ENCODE measurements at regions not wholly inside any gene's neighbourhood (a gene's known extent, or its start where the extent isn't known, plus 50 kb on each side); places are given as distances from the start of the nearest gene placed in this dataset.

- DNase-seq = no peak
These were observed 1583.6 kb upstream of the TMEFF2 start for GRCh38 chr2:193778293-193778692.

GRCh38 chr2:193776988-193777387 lies 1582.3 kb upstream of the TMEFF2 start:
- DNase-seq = no peak

- DNase-seq = no peak
These were observed 1579.4 kb upstream of the TMEFF2 start for GRCh38 chr2:193774166-193774565.

GRCh38 chr2:193751299-193751698 lies 1556.6 kb upstream of the TMEFF2 start:
- no peak for DNase-seq

GRCh38 chr2:193749485-193749884 lies 1554.8 kb upstream of the TMEFF2 start:
- no peak for DNase-seq

GRCh38 chr2:193743089-193743488 lies 1548.4 kb upstream of the TMEFF2 start:
- DNase-seq = no peak

- DNase-seq = no peak
These were observed 1544.2 kb upstream of the TMEFF2 start for GRCh38 chr2:193738892-193739291.

- DNase-seq = no peak
These were observed 1518.2 kb upstream of the TMEFF2 start for GRCh38 chr2:193712912-193713311.

- no peak for DNase-seq
These were observed 1508.7 kb upstream of the TMEFF2 start for GRCh38 chr2:193703411-193703810.

GRCh38 chr2:193701484-193701883 lies 1506.8 kb upstream of the TMEFF2 start:
- DNase-seq = no peak

- DNase-seq = no peak
These were observed 1500.6 kb upstream of the TMEFF2 start for GRCh38 chr2:193695367-193695766.

GRCh38 chr2:193693758-193694157 lies 1499.0 kb upstream of the TMEFF2 start:
- DNase-seq = no peak

GRCh38 chr2:193690572-193690971 lies 1495.8 kb upstream of the TMEFF2 start:
- no peak for DNase-seq

- DNase-seq = no peak
These were observed 1492.5 kb upstream of the TMEFF2 start for GRCh38 chr2:193687195-193687594.

- no peak for DNase-seq
These were observed 1485.1 kb upstream of the TMEFF2 start for GRCh38 chr2:193679847-193680246.

GRCh38 chr2:193670478-193670877 lies 1475.7 kb upstream of the TMEFF2 start:
- DNase-seq = no peak

- no peak for DNase-seq
These were observed 1474.0 kb upstream of the TMEFF2 start for GRCh38 chr2:193668557-193669323.

GRCh38 chr2:193627927-193628272 lies 1433.2 kb upstream of the TMEFF2 start:
- DNase-seq = no peak

GRCh38 chr2:193627187-193627926 lies 1432.6 kb upstream of the TMEFF2 start:
- no peak for DNase-seq

GRCh38 chr2:193608451-193608850 lies 1413.7 kb upstream of the TMEFF2 start:
- DNase-seq = no peak

- DNase-seq = no peak
These were observed 1396.1 kb upstream of the TMEFF2 start for GRCh38 chr2:193590831-193591230.

GRCh38 chr2:193584522-193584938 lies 1389.8 kb upstream of the TMEFF2 start:
- DNase-seq = no peak

- DNase-seq = no peak
These were observed 1389.1 kb upstream of the TMEFF2 start for GRCh38 chr2:193583638-193584400.

GRCh38 chr2:193581807-193582206 lies 1387.1 kb upstream of the TMEFF2 start:
- DNase-seq = no peak

All from activated CD8-positive, alpha-beta memory T cell treated with anti-CD3 and anti-CD28 coated beads for 24 hours (primary cell).